Hematopoietic multipotent progenitor cell treated with erythropoietin and hydrocortisone succinate and interleukin-3 and kit ligand, for 8 days (in vitro differentiated cells): ENCODE measurements at regions not wholly inside any gene's neighbourhood (a gene's known extent, or its start where the extent isn't known, plus 50 kb on each side); places are given as distances from the start of the nearest gene placed in this dataset.
"Not testable (repeated sequence)": the region's sequence is repeated elsewhere in the genome, so short reads cannot be mapped to it uniquely, and the experiment has no call there.

Experiments
- DNase-seq: peaks from one replicate; pipeline ENCODE4 v3.0.0-alpha.2; 2015

- DNase-seq = not testable (repeated sequence)
Observed at GRCh38 chr7:35910621-35911020, 109.8 kb downstream of the SEPTIN7 start.

GRCh38 chr7:35913350-35913749 is 112.5 kb downstream of the SEPTIN7 start:
- DNase-seq = not testable (repeated sequence)

GRCh38 chr7:35914214-35914613 is 113.4 kb downstream of the SEPTIN7 start:
- not testable (repeated sequence) for DNase-seq

- not testable (repeated sequence) for DNase-seq
Observed at GRCh38 chr7:35915247-35915955, 114.5 kb downstream of the SEPTIN7 start.

- not testable (repeated sequence) for DNase-seq
Observed at GRCh38 chr7:35918217-35918616, 117.4 kb downstream of the SEPTIN7 start.

GRCh38 chr7:35919607-35920006 is 118.8 kb downstream of the SEPTIN7 start:
- DNase-seq = not testable (repeated sequence)

- not testable (repeated sequence) for DNase-seq
Observed at GRCh38 chr7:35921338-35921737, 120.5 kb downstream of the SEPTIN7 start.

- DNase-seq = not testable (repeated sequence)
Observed at GRCh38 chr7:35924668-35925067, 123.8 kb downstream of the SEPTIN7 start.

GRCh38 chr7:35926966-35927365 is 126.1 kb downstream of the SEPTIN7 start:
- DNase-seq = not testable (repeated sequence)

- DNase-seq = not testable (repeated sequence)
Observed at GRCh38 chr7:35931134-35931533, 130.3 kb downstream of the SEPTIN7 start.

GRCh38 chr7:35931551-35931950 is 130.7 kb downstream of the SEPTIN7 start:
- not testable (repeated sequence) for DNase-seq

- not testable (repeated sequence) for DNase-seq
Observed at GRCh38 chr7:35940695-35941094, 139.8 kb downstream of the SEPTIN7 start.

- DNase-seq = not testable (repeated sequence)
Observed at GRCh38 chr7:35945621-35946020, 144.8 kb downstream of the SEPTIN7 start.

- DNase-seq = not testable (repeated sequence)
Observed at GRCh38 chr7:35955735-35956134, 154.9 kb downstream of the SEPTIN7 start.

GRCh38 chr7:35956988-35957387 is 156.1 kb downstream of the SEPTIN7 start:
- not testable (repeated sequence) for DNase-seq

- not testable (repeated sequence) for DNase-seq
Observed at GRCh38 chr7:35961260-35961659, 160.4 kb downstream of the SEPTIN7 start.

GRCh38 chr7:35962607-35963006 is 161.8 kb downstream of the SEPTIN7 start:
- not testable (repeated sequence) for DNase-seq

- no peak for DNase-seq
Observed at GRCh38 chr7:35967366-35968139, 166.7 kb downstream of the SEPTIN7 start.

- DNase-seq = no peak
Observed at GRCh38 chr7:35968140-35968940, 167.5 kb downstream of the SEPTIN7 start.

GRCh38 chr7:35969066-35969465 is 168.2 kb downstream of the SEPTIN7 start:
- DNase-seq = no peak

- no peak for DNase-seq
Observed at GRCh38 chr7:35970458-35970857, 169.6 kb downstream of the SEPTIN7 start.

- no peak for DNase-seq
Observed at GRCh38 chr7:35971133-35971891, 170.5 kb downstream of the SEPTIN7 start.
